Progenitor cell of endocrine pancreas (in vitro differentiated cells): ENCODE measurements at regions not wholly inside any gene's neighbourhood (a gene's known extent, or its start where the extent isn't known, plus 50 kb on each side); places are given as distances from the start of the nearest gene placed in this dataset.

ENCODE experiments used
- DNase-seq: peaks from one replicate; pipeline ENCODE4 v3.0.0; 2021; ENCODE audit warnings: low spot score; ENCODE audit not compliant: unreplicated experiment
- H3K27ac Mint-ChIP-seq: 2 replicates; pipeline ENCODE4 v1.8.0; 2021; ENCODE audit warnings: mild to moderate bottlenecking, moderate library complexity, mixed read lengths
- H3K27me3 Mint-ChIP-seq: 2 replicates; pipeline ENCODE4 v1.8.0; 2021; ENCODE audit warnings: mixed read lengths
- H3K36me3 Mint-ChIP-seq: 2 replicates; pipeline ENCODE4 v1.8.0; 2022; ENCODE audit warnings: mixed read lengths; ENCODE audit not compliant: insufficient read depth
- H3K4me1 Mint-ChIP-seq: 2 replicates; pipeline ENCODE4 v1.8.0; 2021; ENCODE audit warnings: low read depth, mixed read lengths
- H3K4me3 Mint-ChIP-seq: 2 replicates; pipeline ENCODE4 v1.8.0; 2021; ENCODE audit warnings: low read depth, mild to moderate bottlenecking, moderate library complexity, mixed read lengths
- H3K9me3 Mint-ChIP-seq: 2 replicates; pipeline ENCODE4 v1.8.0; 2021; ENCODE audit warnings: low read depth, mixed read lengths
- TF ChIP-seq, protein P1 (sequence below): fragments of 200-600 bp; sonication (generic); IDR thresholded peaks from one replicate; pipeline ENCODE4 v1.5.0; 2021; ENCODE audit warnings: antibody characterized with exemption, mild to moderate bottlenecking; ENCODE audit not compliant: unreplicated experiment

GRCh38 chr6:159608961-159609651, 83.9 kb downstream of the SOD2 start:
- no peaks in the 10 kb centered on the region for H3K9me3 Mint-ChIP-seq
- no peaks in the 10 kb centered on the region for H3K27me3 Mint-ChIP-seq
- no peak for DNase-seq
- H3K27ac Mint-ChIP-seq: no peak overlapping the region
- H3K4me3 Mint-ChIP-seq: no peak overlapping the region
- no peaks in the 10 kb centered on the region for H3K36me3 Mint-ChIP-seq
- TF ChIP-seq, protein P1, sequence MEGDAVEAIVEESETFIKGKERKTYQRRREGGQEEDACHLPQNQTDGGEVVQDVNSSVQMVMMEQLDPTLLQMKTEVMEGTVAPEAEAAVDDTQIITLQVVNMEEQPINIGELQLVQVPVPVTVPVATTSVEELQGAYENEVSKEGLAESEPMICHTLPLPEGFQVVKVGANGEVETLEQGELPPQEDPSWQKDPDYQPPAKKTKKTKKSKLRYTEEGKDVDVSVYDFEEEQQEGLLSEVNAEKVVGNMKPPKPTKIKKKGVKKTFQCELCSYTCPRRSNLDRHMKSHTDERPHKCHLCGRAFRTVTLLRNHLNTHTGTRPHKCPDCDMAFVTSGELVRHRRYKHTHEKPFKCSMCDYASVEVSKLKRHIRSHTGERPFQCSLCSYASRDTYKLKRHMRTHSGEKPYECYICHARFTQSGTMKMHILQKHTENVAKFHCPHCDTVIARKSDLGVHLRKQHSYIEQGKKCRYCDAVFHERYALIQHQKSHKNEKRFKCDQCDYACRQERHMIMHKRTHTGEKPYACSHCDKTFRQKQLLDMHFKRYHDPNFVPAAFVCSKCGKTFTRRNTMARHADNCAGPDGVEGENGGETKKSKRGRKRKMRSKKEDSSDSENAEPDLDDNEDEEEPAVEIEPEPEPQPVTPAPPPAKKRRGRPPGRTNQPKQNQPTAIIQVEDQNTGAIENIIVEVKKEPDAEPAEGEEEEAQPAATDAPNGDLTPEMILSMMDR: peak; percentile 37
- no peaks in the 10 kb centered on the region for H3K4me1 Mint-ChIP-seq

DNA sequence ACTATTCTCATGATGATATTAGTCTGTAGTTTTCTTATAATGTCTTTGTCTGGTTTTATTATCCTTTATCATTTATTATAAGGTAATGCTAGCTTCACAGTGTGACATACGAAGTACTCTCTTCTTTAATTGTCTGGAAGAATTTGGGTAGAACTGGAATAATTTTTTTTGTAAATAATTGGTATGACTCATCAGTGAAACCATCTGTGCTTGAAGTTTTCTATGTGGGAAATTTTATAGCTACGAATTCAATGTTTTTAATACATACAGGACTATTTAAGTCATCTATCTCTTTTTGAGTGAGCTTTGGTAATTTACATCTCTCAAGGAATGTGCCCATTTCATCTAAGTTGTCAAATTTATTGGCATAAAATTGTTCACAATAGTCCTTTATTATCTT, 86.3 kb downstream of the SOD2 start:
- Mint-ChIP-seq H3K27ac (no peak overlapping the region), H3K27me3 (no peaks in the 10 kb centered on the region), H3K4me1 (no peaks in the 10 kb centered on the region), H3K4me3 (no peak overlapping the region), H3K36me3 (no peaks in the 10 kb centered on the region), H3K9me3 (no peaks in the 10 kb centered on the region)
- no peak for DNase-seq
- TF ChIP-seq, protein P1: no peak

DNA sequence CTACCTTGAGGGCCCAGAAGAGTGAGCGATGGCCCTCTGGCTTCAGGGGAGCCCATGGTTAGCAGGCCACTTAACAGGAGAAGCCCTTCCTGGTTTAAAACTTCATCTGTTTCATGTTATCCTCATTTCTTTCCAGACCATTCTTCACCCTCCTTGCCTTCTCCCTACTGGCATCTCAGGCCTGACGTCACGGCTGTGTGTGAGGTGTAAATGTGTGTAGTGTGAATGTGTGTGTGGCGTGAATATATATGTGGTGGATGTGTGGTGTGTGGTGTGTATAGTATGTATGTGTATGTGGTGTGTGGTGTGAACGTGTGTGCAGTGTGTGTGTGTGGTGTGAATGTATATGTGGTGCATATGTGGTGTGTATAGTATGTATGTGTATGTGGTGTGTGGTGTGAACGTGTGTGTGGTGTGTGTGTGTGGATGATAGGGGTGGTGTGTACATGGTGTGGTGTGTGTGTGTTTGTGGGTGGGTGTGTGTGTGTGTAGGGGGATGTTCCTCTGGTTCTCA, 88.5 kb downstream of the SOD2 start:
- DNase-seq: no peak
- H3K4me3 Mint-ChIP-seq: no peak overlapping the region
- H3K4me1 Mint-ChIP-seq: no peaks in the 10 kb centered on the region
- peaks cover 3% of the 10 kb centered on the region for H3K27me3 Mint-ChIP-seq
- H3K36me3 Mint-ChIP-seq: no peaks in the 10 kb centered on the region
- TF ChIP-seq, protein P1: no peak
- no peaks in the 10 kb centered on the region for H3K9me3 Mint-ChIP-seq
- no peak overlapping the region for H3K27ac Mint-ChIP-seq

DNA sequence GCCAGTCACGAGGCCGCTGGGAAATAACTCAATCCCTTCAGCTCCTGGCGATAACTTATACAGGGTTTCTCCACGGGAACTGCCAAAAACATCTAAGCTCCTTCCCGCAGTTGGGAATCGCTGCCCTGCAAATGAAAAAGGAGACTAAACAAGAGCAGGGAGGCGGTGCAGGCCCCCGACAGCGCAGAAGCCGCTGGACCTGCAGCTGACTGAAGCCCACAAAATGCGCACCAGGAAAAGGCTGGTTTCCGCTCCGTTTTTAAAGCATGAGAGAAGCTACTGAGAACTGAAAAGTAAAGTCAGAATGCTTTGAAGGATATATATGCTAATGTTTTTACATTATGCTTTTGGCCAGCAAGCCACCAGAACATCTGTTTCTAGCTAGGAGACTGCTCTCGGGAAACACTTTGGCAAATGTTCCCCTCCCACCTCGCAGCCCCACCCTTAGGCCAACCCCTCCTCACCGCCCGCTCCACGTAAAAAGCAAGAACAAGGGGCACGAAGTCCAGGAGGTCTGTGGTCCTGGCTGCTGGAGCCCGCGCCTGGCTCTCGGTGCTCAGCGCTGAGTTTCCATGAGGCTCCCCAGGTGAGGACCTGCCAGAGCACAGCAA, 90.5 kb downstream of the SOD2 start:
- no peaks in the 10 kb centered on the region for H3K9me3 Mint-ChIP-seq
- no peak for DNase-seq
- H3K4me3 Mint-ChIP-seq: no peak overlapping the region
- H3K36me3 Mint-ChIP-seq: no peaks in the 10 kb centered on the region
- TF ChIP-seq, protein P1: no peak
- H3K27ac Mint-ChIP-seq: no peak overlapping the region
- H3K4me1 Mint-ChIP-seq: no peaks in the 10 kb centered on the region
- H3K27me3 Mint-ChIP-seq: peaks cover 3% of the 10 kb centered on the region

- no peaks in the 10 kb centered on the region for H3K4me1 Mint-ChIP-seq
- TF ChIP-seq, protein P1: no peak
- no peak overlapping the region for H3K4me3 Mint-ChIP-seq
- peaks cover 3% of the 10 kb centered on the region for H3K27me3 Mint-ChIP-seq
- no peak for DNase-seq
- H3K36me3 Mint-ChIP-seq: no peaks in the 10 kb centered on the region
- H3K9me3 Mint-ChIP-seq: no peaks in the 10 kb centered on the region
- H3K27ac Mint-ChIP-seq: no peak overlapping the region
Measured at GRCh38 chr6:159601211-159601610, 91.8 kb downstream of the SOD2 start.
